Astrocyte of the cerebellum (primary cell): ENCODE measurements at regions not wholly inside any gene's neighbourhood (a gene's known extent, or its start where the extent isn't known, plus 50 kb on each side); places are given as distances from the start of the nearest gene placed in this dataset.

ENCODE experiments used
- DNase-seq: peaks from one replicate; pipeline ENCODE4 v3.0.0-alpha.2; 2011; ENCODE audit warnings: low read depth
- H3K4me3 ChIP-seq: 2 replicates; pipeline ENCODE4 v1.5.1; 2011; ENCODE audit warnings: mild to moderate bottlenecking, low read depth, low read length, moderate library complexity
- in situ Hi-C: cut with HindIII; loops from 2 replicates; pipeline ENCODE4 v1.10.0; 2017; ENCODE audit warnings: low sequenced_read_pairs
- TF ChIP-seq, protein P1 (sequence below): IDR thresholded peaks from 2 replicates; pipeline ENCODE4 v1.5.1; 2012; ENCODE audit warnings: low read length, low read depth, moderate library complexity, mild to moderate bottlenecking; ENCODE audit errors: missing control alignments

DNA sequence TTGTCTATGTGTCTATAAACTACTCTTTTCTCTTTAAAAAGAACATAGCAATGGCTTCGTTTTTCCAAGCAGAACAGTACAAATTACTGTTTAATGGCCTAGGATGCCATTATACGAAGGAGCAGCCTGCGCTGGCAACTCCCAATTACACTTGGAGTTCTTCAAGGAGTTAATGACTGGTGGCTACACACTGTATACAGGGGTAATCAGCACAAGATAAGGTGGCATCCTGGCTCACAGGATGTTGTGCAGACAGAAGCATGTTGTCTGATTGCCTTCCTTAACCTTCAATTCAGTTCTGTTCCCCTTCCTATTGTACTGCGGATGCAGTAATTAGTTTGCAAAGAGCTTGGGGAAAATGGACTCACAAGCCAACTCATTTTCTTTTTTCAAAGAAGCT is 250.7 kb upstream of the ROBO2 start:
- TF ChIP-seq, protein P1, sequence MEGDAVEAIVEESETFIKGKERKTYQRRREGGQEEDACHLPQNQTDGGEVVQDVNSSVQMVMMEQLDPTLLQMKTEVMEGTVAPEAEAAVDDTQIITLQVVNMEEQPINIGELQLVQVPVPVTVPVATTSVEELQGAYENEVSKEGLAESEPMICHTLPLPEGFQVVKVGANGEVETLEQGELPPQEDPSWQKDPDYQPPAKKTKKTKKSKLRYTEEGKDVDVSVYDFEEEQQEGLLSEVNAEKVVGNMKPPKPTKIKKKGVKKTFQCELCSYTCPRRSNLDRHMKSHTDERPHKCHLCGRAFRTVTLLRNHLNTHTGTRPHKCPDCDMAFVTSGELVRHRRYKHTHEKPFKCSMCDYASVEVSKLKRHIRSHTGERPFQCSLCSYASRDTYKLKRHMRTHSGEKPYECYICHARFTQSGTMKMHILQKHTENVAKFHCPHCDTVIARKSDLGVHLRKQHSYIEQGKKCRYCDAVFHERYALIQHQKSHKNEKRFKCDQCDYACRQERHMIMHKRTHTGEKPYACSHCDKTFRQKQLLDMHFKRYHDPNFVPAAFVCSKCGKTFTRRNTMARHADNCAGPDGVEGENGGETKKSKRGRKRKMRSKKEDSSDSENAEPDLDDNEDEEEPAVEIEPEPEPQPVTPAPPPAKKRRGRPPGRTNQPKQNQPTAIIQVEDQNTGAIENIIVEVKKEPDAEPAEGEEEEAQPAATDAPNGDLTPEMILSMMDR: no peak
- in situ Hi-C loops: no loop called here
- no peak overlapping the region for H3K4me3 ChIP-seq
- DNase-seq: no peak

DNA sequence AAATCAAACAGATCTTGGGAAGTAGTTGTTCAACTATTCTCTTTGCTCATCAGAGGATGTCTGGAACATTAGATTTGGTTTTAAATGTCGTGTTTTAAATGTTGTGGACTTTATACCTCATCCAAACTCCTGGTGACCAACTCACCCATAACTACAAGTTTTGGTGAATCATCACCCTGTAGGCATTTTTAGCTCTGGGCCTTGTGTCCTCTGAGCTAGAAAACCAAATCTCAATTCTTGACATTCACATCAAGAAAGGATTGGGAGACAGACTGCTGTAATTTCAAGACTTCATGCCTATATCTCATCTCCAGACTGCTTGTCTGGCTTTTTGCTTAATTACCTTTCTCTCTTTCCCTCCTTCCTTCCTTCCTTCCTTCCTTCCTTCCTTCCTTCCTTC is 228.5 kb upstream of the ROBO2 start:
- H3K4me3 ChIP-seq: no peak overlapping the region
- in situ Hi-C loops: no loop called here
- no peak for DNase-seq
- TF ChIP-seq, protein P1: no peak

DNA sequence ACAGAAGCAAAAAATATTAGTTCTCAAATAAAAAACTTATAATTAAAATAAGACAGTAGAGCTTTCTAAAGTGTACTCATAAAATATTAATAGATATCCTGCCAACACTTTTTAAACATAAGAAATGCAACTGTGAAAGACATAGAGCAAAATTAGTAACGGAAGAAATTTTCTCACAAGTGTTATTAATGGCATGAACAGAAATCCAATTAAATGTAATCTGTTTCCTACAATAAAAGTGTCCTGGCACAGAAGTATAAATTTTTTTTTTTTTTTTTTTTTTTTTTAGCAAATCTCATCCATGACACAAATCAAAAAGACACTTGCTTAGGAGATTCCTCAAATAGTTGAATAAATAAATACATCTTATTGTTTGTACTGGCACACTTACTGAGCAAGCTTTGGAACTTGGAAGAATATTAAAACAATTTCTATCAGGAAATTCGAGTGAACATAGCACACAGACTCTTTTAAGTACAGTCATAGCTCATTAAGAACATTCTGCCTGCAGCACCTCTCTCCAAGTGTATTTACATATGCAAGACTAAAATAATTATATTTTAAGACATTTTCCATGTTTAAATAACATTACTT is 227.2 kb upstream of the ROBO2 start:
- DNase-seq: no peak
- H3K4me3 ChIP-seq: no peak overlapping the region
- TF ChIP-seq, protein P1: no peak
- in situ Hi-C loops: no loop called here

DNA sequence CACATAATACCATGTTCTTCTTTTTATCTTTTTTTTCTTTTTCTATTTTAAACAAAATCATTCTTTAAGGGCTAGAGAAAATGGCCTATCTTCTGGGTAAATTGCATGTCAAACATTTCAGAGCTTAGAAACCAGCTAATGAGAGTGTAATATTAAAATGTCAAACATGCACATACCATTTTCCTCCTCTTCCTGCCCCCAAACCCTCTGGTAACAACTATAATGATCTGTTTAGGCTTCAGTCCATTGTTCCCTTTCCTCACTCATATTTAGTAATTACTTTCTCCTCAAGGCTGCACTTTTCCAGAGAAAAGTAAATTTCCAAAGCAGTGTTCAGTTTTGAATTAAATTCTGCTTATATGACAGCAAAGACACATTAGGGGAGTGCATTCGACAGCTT is 224.3 kb upstream of the ROBO2 start:
- H3K4me3 ChIP-seq: no peak overlapping the region
- in situ Hi-C loops: no loop called here
- TF ChIP-seq, protein P1: no peak
- no peak for DNase-seq

DNA sequence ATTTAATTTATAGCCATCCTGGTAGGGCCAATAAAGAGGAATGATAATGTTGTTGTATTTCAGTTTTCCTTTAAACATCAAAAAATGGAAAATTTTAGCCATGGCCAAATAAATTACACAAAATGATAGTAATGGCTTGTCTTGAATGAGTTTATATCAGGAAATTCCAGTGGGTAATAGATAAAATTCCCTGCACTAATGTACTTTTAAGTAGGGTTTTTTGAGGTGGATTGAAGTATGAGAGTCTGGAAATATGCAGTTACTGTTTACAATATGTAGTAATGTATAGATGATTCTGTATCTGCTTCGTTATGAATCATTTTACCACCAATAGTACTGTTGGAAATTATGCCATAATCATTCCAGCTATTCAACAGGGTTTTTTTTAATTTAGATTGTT is 219.4 kb upstream of the ROBO2 start:
- TF ChIP-seq, protein P1: no peak
- H3K4me3 ChIP-seq: no peak overlapping the region
- in situ Hi-C loops: no loop called here
- no peak for DNase-seq

DNA sequence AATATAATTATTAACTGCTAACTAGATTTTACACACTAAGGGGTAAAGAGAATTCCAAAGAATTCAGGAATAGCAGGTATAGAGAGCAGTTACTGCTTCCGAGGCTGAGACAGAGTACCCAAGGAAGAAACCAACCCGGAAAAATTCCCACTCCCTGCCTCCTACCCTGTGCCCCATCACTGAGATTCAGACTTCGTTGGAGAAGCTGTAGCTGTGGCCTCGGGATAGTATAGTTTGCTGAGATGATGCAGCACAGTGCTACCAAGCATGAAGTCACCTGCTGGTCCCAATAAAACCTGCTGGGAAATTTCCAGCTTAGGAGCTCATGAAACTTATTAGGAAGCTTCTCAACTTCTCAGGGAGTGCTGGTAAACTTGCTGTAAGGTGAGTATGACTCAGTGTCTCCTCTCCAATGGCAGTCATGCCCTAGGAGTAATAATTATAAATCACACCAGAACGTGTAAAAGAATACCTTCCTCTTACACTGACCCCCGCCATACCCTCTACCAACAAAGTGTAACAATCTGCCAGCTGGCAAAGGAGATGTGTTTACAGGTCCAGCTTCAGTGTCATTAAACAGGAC is 215.2 kb upstream of the ROBO2 start:
- in situ Hi-C loops: no loop called here
- no peak for DNase-seq
- H3K4me3 ChIP-seq: no peak overlapping the region
- TF ChIP-seq, protein P1: no peak
